Endothelial cell of umbilical vein (primary cell): ENCODE measurements at regions not wholly inside any gene's neighbourhood (a gene's known extent, or its start where the extent isn't known, plus 50 kb on each side); places are given as distances from the start of the nearest gene placed in this dataset.

Experiments
- BruUV-seq: library from RNA; stranded (reverse); fragments of 400-500 nt; replicated peaks from 2 replicates; lab custom pipeline; 2021; lab: Mats Ljungman, UMichigan
- CTCF ChIA-PET: fragments of 300-600, 350-600 bp; sonication (Branson Sonifier 250); formaldehyde crosslinking; loops from one replicate; lab custom pipeline; 2021; ENCODE audit warnings: antibody characterized with exemption, inconsistent platforms; lab: Charles Lee
- POLR2A ChIA-PET: fragments of 300-600, 350-600 bp; sonication (Branson Sonifier 250); formaldehyde crosslinking; loops from one replicate; lab custom pipeline; 2021; ENCODE audit warnings: antibody characterized with exemption, inconsistent platforms; lab: Charles Lee
- DNase-seq: peaks from one replicate; pipeline ENCODE4 v3.0.0-alpha.2; 2011; ENCODE audit warnings: low read depth, low spot score
- FAIRE-seq: peaks from 2 replicates; lab custom pipeline; 2011; peaks lifted over from hg19 to GRCh38; lab: Jason Lieb, UNC
- H2AFZ ChIP-seq: 2 replicates; pipeline ENCODE4 v1.6.0; 2012; ENCODE audit warnings: low read depth, low read length, control low read depth, inconsistent platforms
- H3K27ac ChIP-seq: 2 replicates; pipeline ENCODE4 v1.5.1; 2011; ENCODE audit warnings: low read depth, mild to moderate bottlenecking, control low read depth, low read length, moderate library complexity; ENCODE audit not compliant: insufficient read depth
- H3K27me3 ChIP-seq, 2 experiments: 2 replicates each; pipeline versions ENCODE4 v1.6.0 to v1.6.1; 2011; ENCODE audit warnings: low read length in 2 of 2, mixed read lengths in 1 of 2; ENCODE audit not compliant: control insufficient read depth in 2 of 2, insufficient read depth in 2 of 2
- H3K36me3 ChIP-seq, 2 experiments: 2 replicates in 1 of 2; 3 replicates in 1 of 2; pipeline ENCODE4 v1.5.1; 2011; ENCODE audit warnings: low read length in 2 of 2, mild to moderate bottlenecking in 1 of 2, moderate library complexity in 1 of 2; ENCODE audit not compliant: control insufficient read depth in 2 of 2, insufficient read depth in 2 of 2; ENCODE audit errors: extremely low read depth in 1 of 2
- H3K4me1 ChIP-seq: 3 replicates; pipeline ENCODE4 v1.5.1; 2011; ENCODE audit warnings: mild to moderate bottlenecking, low read length; ENCODE audit not compliant: control insufficient read depth, insufficient read depth; ENCODE audit errors: extremely low read depth
- H3K4me2 ChIP-seq: 2 replicates; pipeline ENCODE4 v1.6.1; 2011; ENCODE audit warnings: low read length, control low read depth, mixed read lengths; ENCODE audit not compliant: insufficient read depth
- H3K4me3 ChIP-seq, 3 experiments: fragments of 200-600 bp in 1 of 3; sonication (generic), shearing (Covaris generic) in 1 of 3; replicated peaks in 1 of 3; 2 replicates each; pipeline ENCODE4 v1.5.1; 2011 to 2016; ENCODE audit warnings: control low read depth in 3 of 3, low read length in 3 of 3, mild to moderate bottlenecking in 2 of 3, inconsistent platforms in 1 of 3, low read depth in 1 of 3, moderate library complexity in 1 of 3; ENCODE audit not compliant: insufficient read depth in 1 of 3
- H3K79me2 ChIP-seq: 2 replicates; pipeline ENCODE4 v1.6.0; 2012; ENCODE audit warnings: low read length, inconsistent platforms; ENCODE audit not compliant: control insufficient read depth, insufficient read depth
- H3K9ac ChIP-seq: replicated peaks from 2 replicates; pipeline ENCODE3; 2011; ENCODE audit warnings: low read length, control low read depth; ENCODE audit not compliant: insufficient read depth; ENCODE audit errors: extremely low read depth
- H3K9me1 ChIP-seq: replicated peaks from 3 replicates; pipeline ENCODE4 v1.6.0; 2011; ENCODE audit warnings: mild to moderate bottlenecking, low read length; ENCODE audit not compliant: control insufficient read depth, insufficient read depth; ENCODE audit errors: extremely low read depth
- H3K9me3 ChIP-seq: replicated peaks from 2 replicates; pipeline ENCODE4 v1.5.1; 2012; ENCODE audit warnings: low read length, inconsistent platforms; ENCODE audit not compliant: control insufficient read depth, insufficient read depth
- H4K20me1 ChIP-seq: replicated peaks from 2 replicates; pipeline ENCODE3; 2011; ENCODE audit warnings: mild to moderate bottlenecking, low read length; ENCODE audit not compliant: control insufficient read depth, insufficient read depth; ENCODE audit errors: extremely low read depth
- CTCF ChIP-seq, 2 donors: IDR thresholded peaks; 1 replicate in 1 of 2; 2 replicates in 1 of 2; pipeline ENCODE4 v1.5.1; 2011; ENCODE audit warnings: low read length in 2 of 2, mild to moderate bottlenecking in 2 of 2, moderate library complexity in 2 of 2, control low read depth in 1 of 2, inconsistent platforms in 1 of 2, low read depth in 1 of 2; ENCODE audit not compliant: insufficient read depth in 1 of 2; ENCODE audit errors: extremely low read depth in 1 of 2
- EZH2 ChIP-seq: IDR thresholded peaks from 2 replicates; pipeline ENCODE4 v1.6.1; 2012; ENCODE audit warnings: borderline replicate concordance, low read depth, mild to moderate bottlenecking, moderate library complexity, low read length, inconsistent platforms; ENCODE audit not compliant: severe bottlenecking
- FOS ChIP-seq: IDR thresholded peaks from 2 replicates; pipeline ENCODE4 v1.6.1; 2011; ENCODE audit warnings: mild to moderate bottlenecking, low read length, moderate library complexity, borderline replicate concordance; ENCODE audit not compliant: insufficient read depth
- GATA2 ChIP-seq: IDR thresholded peaks from 2 replicates; pipeline ENCODE4 v1.7.0; 2011; ENCODE audit warnings: low read depth, mild to moderate bottlenecking, moderate library complexity, mixed read lengths, low read length; ENCODE audit not compliant: insufficient read length, insufficient read depth
- JUN ChIP-seq: IDR thresholded peaks from 2 replicates; pipeline ENCODE4 v1.6.1; 2011; ENCODE audit warnings: borderline replicate concordance, low read depth; ENCODE audit not compliant: insufficient read length, insufficient read depth
- MAX ChIP-seq: IDR thresholded peaks from 2 replicates; pipeline ENCODE4 v1.6.1; 2011; ENCODE audit not compliant: insufficient read depth, insufficient read length
- MYC ChIP-seq: IDR thresholded peaks from one replicate; pipeline ENCODE4 v1.6.1; 2011; ENCODE audit warnings: mild to moderate bottlenecking, low read depth, low read length
- POLR2A ChIP-seq: IDR thresholded peaks from 2 replicates; pipeline ENCODE4 v1.6.1; 2012; ENCODE audit warnings: low read depth, mild to moderate bottlenecking, control low read depth, low read length
- POLR2AphosphoS5 ChIP-seq: IDR thresholded peaks from 2 replicates; pipeline ENCODE4 v1.6.1; 2012; ENCODE audit warnings: low read depth, mild to moderate bottlenecking, control low read depth, low read length, moderate library complexity; ENCODE audit not compliant: insufficient read depth
- dilution Hi-C: fragments of 300-500 bp; cut with MboI; formaldehyde crosslinking; loops from one replicate; pipeline ENCODE4 v1.15.0; 2019; ENCODE audit warnings: low sequenced_read_pairs; ENCODE audit not compliant: extremely low pct_ligation_motif_present
- intact Hi-C: fragments of 100-400 bp; cut with micrococcal nuclease; formaldehyde crosslinking; loops from one replicate; pipeline ENCODE4 v1.10.0; 2022

- dilution Hi-C loops, result no loop called here
- FAIRE-seq, result no peak
- CTCF ChIA-PET, result no interaction called here
These were observed 384.3 kb downstream of the PTPRU start for GRCh38 chr1:29620631-29621030.

More at GRCh38 chr1:29620631-29621030, 384.3 kb downstream of the PTPRU start:
- Histone ChIP-seq H4K20me1 (no peaks in the 10 kb centered on the region), H3K79me2 (no peaks in the 10 kb centered on the region), H2AFZ (no peak overlapping the region), H3K9me3 (no peaks in the 10 kb centered on the region), H3K4me3 (no peak overlapping the region), H3K9me1 (no peaks in the 10 kb centered on the region), H3K4me1 (no peaks in the 10 kb centered on the region), H3K4me2 (no peak overlapping the region), H3K36me3 (no peaks in the 10 kb centered on the region), H3K9ac (no peak overlapping the region), H3K27ac (no peak overlapping the region), H3K27me3 (no peaks in the 10 kb centered on the region)
- no peak for DNase-seq
- intact Hi-C loops, result no loop called here
- POLR2A ChIA-PET, result no interaction called here
- BruUV-seq, result no TSS peak
- no peak for TF ChIP-seq EZH2
- TF ChIP-seq JUN, result no peak
- TF ChIP-seq CTCF (IDR thresholded peaks at IDR 0.05; ENCODE audit: extremely low read depth in 1 of 2, insufficient read depth in 1 of 2, low read depth in 1 of 2, low read length in 2 of 2), result no peak
- no peak for TF ChIP-seq GATA2
- no peak for TF ChIP-seq POLR2AphosphoS5
- TF ChIP-seq FOS, result no peak
- TF ChIP-seq MAX, result no peak
- TF ChIP-seq MYC, result no peak
- no peak for TF ChIP-seq POLR2A
